GM12891 (cell line): ENCODE measurements at regions not wholly inside any gene's neighbourhood (a gene's known extent, or its start where the extent isn't known, plus 50 kb on each side); places are given as distances from the start of the nearest gene placed in this dataset.

Source experiments
- POLR2A ChIP-seq: IDR thresholded peaks from 2 replicates; pipeline ENCODE4 v1.6.1; 2011; ENCODE audit warnings: low read depth, low read length, control low read depth
- POLR2AphosphoS5 ChIP-seq: IDR thresholded peaks from 2 replicates; pipeline ENCODE4 v1.6.1; 2011; ENCODE audit warnings: low read depth, low read length, control low read depth
- POU2F2 ChIP-seq: IDR thresholded peaks from 2 replicates; pipeline ENCODE4 v1.6.1; 2011; ENCODE audit warnings: low read depth, mild to moderate bottlenecking, control low read depth, low read length, moderate library complexity
- SPI1 ChIP-seq: IDR thresholded peaks from 2 replicates; pipeline ENCODE4 v1.6.1; 2011; ENCODE audit warnings: low read depth, low read length, control low read depth
- TAF1 ChIP-seq: IDR thresholded peaks from 2 replicates; pipeline ENCODE4 v1.6.1; 2011; ENCODE audit warnings: low read depth, low read length, control low read depth

GRCh38 chr1:2864203-2864905, 62.9 kb upstream of the TTC34 start:
- TF ChIP-seq POLR2AphosphoS5 (no peak), SPI1 (no peak), TAF1 (no peak), POLR2A (no peak), POU2F2 (no peak)
